ENCODE measurements at regions not wholly inside any gene's neighbourhood (a gene's known extent, or its start where the extent isn't known, plus 50 kb on each side); places are given as distances from the start of the nearest gene placed in this dataset.
A peak's percentile ranks its signal among the peaks of the same experiment; 100 is the strongest.

DNA sequence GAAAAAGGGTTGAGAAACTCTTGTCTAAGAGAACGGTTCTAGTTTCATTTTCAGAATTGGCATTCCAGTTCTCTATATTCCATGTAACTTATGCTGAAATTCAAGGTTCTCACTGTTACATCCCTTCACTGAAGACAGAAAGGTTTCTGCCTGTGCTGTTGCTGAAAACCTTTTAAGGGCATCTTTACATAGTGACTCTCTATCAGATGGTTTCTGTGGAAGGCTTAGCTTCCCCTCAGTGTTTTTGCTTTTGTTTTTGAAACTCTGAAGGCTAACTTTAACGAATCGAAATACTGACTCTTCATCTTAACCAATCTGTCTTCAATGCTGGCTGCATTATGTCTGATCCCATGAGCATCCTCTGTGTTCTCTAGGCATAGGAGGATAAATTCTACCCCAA is 1286.2 kb upstream of the EYS start:
- peak; percentile 53 for DNase-seq

DNA sequence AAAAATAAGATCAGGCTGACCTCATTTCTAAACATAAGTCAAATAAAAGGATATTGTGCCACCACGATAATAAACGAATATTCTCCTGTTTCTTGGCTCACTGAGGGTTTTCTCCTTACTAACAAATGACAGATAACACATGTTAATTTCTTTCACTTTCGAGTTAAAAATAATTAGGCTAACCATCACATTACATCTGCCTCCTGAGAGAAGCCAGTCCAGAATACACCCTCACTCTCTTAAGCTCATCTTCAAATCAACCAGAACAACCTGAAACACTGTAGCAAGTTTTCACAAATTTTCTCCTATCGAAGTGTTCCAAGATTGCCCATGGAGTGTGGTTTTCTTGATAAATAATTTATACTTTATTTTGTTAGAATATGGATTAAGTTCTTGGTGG is 1285.6 kb upstream of the EYS start:
- DNase-seq: no peak

DNA sequence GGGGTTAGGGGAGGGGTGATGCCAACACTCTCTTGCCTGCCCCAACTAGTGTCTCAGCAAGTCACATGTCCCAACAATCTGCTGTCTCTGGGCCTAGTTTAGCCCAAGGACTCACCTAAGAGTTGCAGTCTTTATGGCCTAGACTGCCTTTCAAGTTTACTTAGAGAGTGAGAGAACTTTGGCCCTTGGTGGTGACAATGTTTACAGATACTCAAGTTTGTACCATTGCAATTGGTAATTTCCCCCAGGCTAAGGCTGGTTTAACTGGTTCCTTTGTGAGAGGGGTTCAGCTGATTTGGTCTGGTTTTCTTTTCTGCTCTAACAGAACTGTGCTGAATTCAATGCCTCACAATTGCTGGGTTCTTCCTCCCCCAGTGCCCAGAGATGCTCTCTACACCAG is 1279.9 kb upstream of the EYS start:
- DNase-seq: no peak

DNA sequence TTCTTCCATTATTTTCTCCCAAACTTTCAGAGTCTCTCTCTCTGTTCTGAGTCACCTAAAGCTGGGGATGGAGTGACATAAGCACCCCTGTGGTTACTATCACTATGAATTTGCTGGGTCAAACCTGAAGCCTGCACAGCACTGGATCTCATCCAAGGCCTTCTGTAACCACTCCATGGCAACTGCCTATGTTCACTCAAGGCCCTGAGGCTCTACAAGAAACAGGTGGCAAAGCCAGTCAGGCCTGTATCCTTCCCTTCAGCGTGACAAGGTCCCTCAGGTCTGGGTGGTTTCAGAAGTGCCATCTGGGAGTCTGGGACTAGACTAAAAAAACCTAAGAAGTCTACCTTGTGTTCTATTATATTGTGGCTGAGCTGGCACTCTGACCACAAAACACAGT is 1278.8 kb upstream of the EYS start:
- no peak for DNase-seq

DNA sequence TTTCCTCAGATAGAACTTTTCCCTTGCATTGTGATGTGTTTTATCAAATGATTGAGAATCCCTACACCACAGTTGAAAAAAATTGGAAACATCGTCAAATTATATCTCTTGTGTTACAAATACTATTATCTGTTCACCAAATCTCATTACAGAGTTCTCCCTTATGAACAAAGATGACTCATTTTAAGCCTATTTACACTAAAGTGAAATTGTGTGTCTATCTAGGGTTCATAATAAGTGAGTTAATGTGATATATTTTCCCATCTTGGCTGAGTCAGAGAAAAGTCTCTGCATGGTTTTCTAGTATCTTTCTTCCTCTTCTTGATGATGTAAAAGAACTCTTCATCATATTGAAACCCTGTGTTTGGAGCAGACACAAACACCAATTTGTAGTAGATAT is 1263.3 kb upstream of the EYS start:
- DNase-seq: no peak

DNA sequence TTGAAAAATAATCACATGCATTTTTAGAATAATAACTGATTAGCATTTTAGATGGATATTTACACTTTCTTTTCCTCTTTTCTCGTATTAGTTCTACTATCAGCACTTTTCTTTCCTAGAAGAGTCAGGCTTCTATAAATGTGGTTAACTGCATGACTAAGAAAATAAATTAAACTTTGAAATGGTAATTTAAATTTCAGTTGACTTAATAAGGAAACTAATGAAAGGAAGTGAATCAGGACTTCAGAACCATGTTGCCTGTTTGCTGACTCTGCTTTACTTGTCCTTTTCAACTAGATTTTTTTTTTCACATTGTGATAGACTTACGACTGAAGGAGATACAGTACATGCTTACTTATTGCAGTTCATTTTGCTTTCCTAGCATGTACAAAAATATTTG is 1258.2 kb upstream of the EYS start:
- no peak for DNase-seq

DNA sequence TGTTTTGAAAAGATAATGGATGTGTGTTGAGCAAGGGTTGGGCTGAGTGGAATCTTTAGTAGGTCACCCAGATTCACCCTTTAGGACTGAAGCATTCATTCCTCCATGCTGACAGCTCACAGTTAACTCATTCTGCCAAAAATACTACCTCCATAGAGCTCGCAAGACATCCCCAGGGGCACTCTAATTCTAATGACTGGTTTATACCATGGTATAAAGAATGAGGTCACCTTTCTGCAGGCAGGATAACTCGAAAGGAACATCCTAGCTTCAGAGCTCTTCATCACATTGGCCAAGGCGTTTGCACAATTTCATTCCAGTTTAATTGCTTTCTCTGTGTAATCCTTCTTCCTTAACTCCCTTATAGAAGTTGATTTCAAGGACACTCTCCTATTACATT is 1257.2 kb upstream of the EYS start:
- DNase-seq: no peak

DNA sequence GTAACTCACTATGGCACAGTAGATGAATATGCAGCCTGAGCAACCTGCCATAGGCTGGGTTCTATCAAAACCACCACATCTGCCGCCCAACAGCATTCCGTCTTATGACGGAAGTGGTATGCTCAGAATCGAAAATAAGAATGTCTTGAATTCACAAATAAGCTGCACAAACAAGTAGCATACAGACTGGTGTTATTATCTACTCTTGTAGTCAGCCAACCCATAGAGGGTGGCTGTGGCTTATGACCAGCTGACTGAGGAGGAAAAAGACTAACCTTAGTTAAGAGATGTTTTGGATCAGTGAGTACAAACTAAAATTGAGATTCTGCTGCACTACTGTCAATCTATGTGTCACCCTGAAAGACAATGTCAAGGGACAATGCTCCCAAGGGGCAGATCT is 1255.1 kb upstream of the EYS start:
- no peak for DNase-seq

DNA sequence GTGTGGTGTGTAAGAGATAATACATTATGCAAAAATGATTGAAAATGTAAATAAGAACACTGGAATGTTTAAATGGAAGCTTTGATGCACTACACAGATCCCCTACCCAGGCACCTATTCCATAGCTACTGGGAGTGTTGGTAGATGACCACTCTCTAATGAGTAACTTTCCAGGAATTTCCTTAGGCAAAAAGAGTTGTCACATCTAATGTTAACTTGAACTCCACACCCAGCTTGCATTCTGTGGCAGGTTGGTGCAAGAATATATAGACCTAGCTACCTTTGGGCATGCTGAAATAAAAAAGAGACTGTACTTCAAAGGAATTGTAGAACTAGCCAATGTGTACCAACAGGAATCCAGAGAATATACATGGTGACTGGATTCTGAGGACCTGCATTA is 1254.2 kb upstream of the EYS start:
- no peak for DNase-seq

DNA sequence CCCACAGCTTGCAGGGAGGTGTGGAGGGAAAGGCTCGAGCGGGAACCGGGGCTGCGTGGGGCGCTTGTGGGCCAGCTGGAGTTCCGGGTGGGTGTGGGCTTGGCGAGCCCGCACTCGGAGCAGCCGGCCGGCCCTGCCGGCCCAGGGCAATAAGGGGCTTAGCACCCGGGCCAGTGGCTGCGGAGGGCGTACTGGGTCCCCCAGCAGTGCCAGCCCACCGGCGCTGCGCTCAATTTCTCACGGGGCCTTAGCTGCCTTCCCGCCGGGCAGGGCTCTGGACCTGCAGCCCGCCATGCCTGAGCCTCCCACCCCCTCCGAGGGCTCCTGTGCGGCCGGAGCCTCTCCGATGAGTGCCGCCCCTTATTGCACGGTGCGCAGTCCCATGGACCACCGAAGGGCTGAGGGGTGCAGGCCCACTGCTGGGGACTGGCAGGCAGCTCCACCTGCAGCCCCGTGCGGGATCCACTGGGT is 1242.2 kb upstream of the EYS start:
- no peak for DNase-seq

DNA sequence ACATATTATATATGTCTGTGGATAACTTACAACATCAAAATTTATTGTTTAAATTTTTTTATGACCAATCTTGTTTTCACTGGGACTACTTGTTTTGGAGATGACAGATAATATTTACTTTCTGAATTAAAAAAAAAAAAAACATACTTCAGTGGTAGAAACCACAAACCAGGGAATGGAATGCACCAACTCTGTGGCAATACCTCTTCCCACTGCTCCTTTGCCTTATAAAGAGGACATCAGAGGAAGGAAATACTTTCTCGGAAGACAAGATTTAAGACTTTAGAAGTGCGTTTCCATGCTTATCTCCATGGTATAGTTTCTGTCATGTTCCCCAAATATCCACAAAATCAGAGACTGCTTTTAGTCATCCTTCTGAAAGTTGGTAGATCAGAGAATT is 1241.1 kb upstream of the EYS start:
- no peak for DNase-seq

DNA sequence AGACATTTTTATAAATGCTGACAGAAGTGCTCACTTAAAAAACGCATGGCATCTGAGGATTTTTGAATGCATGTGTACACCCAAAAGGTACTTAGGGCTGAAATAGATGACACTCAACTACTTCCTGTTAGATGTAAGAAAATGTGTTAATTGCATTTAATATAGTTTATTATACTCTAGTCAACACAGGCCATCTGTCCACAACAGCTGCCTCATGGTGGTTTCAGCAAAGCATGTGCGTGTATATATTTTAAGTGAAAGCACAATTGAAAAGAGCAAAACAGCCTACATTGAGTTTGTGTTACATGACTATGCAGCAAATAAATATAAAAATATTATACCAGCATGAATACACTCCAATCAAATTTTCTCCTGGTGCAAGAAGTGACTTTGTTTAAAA is 1233.0 kb upstream of the EYS start:
- no peak for DNase-seq

DNA sequence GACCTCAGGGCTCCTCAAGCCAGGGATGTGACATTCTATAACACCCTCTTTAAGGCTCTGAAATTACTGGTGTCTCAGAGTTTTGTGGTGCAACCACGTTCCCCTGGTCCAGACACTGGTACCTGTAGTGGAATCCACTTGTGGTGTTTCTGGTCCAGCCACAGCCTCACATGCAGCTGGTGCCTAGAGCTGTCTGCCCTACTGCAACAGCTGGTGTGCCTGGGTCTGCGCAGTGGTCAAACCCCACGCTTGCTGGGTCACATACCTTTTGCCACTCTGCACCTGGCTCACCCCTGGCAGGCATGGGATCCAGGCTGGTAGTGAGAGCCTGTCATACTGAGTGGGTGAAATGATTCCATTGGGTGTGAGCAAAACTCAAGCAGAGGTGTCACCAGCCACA is 1230.2 kb upstream of the EYS start:
- no peak for DNase-seq

DNA sequence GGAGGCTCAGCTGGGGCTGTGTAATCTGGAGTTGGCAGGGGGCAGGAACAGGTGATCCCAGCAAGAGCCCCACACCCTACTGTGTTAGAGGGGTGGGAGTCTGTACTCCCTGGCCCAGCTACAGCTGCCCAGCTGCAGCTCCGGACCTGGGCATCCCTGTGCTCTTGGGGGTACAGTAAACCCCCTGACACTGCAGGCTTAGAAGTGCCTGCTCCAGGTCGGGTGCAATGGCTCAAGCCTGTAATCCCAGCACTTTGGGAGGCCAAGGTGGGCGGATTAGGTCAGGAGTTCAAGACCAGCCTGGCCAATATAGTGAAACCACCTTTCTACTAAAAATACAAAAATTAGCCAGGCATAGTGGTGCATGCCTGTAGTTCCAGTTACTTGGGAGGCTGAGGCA is 1228.6 kb upstream of the EYS start:
- no peak for DNase-seq

DNA sequence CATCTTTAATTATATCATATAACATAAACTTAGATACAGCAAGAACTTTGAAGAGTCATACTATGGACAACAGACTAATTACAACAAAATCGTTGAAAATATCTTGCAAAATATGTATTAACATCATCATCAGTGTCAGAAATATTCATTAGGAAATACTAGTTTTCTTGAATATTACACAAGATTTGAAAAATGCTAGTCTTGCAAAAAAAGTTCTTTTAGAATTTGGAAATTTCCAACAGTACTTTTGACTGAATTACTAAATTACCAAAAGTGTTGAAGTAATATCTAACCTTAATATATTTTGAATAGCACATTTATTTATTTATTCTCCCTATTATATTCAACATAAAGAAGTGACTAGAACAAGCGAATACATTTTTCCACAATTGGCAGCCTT is 1224.8 kb upstream of the EYS start:
- DNase-seq: no peak

DNA sequence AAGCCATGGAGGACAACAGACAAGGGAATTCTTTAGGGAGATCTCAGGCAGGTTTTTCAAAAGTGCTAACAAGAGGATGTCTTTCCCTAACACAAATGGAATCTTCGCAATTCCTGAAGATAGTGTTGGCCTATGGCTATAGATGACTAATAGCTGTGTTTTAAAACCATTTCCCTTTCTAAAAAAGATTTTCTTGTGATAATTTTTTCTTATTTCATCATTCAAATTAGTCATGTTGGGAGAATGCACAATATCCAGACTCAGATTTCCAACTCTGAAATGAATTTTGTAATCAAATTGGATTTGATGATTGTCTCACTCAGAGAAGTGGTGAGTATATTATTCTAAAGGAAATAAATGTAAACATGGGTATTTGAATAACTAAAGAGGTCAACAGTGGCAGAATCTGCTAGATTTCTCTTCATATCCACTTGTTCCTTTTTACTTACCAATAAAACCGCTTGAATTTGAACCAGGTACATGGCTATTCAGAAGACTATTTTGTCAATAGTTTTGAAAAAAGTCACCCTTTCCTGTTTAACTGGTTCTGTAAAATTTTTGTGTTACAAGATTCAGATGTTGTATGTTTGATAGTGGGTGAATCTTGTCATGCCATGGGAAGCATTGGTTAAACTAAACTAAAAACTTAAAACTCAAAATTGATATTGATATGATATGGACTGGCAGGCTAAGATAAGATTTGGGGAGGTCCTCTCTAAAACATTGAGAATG is 1223.7 kb upstream of the EYS start:
- no peak for DNase-seq

DNA sequence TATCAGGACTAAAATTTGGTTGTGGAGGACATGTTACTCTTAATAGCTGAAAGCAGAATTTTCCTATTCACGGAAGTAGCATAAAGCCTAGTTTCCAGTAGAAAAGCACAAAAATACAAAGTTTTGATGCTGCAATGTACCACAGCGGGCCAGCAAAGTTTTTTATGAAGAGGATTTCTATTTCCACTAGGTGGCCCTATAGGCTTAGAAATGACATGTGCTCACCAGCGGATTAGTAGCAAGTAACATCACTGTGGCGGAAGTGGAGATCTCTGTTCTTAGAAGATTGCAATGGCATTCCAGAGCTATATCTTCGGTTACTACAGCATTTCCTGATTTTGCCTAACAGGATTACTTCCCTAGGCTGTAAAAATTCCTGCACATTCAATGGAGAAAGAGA is 1219.0 kb upstream of the EYS start:
- DNase-seq: no peak

DNA sequence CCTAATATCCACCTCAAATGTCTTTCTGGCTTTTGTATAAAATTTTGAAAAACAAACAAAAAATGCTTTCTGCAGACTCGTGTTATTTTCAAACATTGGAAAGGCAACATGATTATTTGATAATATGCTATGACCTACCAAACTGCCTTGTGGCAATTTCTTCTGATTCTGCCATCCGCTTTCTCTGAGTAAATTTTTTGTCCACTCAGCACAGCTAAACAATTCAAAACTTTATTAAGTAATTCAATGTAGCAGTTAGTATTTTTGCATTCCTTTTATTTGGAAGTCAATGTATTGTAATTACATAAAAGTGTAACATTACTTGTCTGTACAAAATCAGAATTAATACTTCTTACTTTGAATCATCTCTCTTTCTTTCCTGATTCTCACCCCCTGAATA is 1206.6 kb upstream of the EYS start:
- no peak for DNase-seq

DNA sequence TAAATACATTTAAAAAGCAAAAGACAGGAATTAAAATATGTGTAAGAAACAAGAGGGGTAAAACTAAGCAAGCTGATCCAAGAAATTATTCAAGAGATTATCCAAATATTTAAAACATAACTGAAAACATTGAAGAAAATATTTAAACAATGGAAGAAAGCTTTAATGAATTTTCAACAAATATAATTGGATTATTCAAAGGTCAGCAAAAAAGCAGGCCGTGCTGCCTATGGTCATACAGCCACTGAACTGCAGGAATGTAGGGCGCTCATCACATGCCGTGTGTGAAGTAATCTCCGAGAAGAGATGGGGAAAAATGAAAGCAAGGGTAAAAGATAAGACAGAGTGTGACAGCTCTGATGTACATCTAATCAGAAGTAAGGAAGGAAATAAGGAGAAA is 1195.4 kb upstream of the EYS start:
- DNase-seq: no peak

DNA sequence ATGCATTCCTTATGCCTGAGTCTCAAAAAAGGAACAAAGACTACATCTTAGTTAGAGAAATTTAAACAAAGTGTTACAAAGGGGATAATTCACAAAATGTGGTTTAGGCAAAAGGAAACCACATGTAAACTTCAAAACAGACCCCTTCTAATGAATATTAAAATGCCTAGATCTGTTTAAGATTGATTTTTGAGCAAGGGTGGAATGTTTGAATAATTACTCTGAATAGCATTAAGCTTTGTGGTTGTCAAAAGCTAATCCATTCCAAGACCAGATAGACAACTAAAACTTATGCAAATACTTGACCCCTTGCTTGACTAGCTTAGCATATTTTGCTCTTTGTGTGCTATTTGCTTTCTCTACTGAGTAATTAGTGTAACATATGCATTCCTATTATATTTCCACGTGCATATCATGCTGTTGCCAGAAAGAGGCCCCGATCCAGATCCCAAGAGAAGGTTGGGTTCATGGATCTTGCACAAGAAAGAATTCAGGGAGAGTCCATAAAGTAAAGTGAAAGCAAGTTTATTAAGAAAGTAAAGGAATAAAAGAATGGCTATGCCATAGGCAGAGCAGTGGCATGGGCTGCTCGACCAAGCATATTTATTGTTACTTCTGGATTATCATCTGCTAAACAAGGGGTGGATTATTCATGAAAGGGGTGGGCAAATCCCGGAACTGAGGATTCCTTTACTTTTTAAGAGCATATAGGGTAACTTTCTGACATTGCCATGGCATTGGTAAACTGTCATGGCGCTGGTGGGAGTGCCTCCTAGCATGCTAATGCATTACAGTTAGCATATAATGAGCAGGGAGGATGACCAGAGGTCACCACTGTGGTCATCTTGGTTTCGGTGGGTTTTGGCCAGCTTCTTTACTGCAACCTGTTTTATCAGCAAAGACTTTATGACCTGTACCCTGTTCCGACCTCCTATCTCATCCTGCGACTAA is 1193.4 kb upstream of the EYS start:
- DNase-seq: no peak

DNA sequence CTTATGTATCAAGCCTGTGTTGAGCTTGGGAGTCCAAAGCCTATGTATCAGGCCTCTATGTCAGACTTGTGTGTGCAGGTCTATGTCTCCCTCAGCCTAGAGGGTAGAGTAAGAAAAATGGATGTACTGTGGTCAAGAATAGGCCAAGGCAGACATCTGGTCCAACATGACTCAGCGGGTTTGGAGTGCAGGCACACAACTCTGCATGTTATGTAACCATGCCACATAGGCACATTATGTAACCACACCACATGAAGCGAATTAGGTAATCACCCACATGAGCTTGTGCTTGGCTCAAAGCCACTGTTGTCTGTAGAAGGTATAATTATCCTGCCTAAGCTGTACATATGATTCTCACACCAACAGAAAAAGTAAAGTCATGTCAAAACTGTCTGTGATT is 1190.5 kb upstream of the EYS start:
- peak; percentile 98 for DNase-seq

DNA sequence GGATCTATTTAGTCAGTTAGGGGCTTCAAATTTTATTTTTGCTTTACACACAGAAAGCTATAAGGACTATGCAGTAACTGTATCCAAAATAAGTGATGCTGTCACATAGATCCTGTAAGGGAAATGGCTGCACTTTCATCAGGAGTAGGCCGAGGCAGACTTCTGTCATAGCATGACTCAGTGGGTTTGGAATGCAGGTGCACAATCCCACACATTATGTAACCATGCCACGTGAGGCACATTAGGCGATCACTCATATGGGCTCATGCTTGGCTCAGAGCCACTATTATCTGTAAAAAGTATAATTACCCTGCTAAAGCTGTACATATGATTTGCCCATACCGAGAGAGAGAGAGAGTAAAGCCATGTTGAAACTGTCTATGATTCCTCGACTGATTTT is 1189.4 kb upstream of the EYS start:
- DNase-seq: no peak

DNA sequence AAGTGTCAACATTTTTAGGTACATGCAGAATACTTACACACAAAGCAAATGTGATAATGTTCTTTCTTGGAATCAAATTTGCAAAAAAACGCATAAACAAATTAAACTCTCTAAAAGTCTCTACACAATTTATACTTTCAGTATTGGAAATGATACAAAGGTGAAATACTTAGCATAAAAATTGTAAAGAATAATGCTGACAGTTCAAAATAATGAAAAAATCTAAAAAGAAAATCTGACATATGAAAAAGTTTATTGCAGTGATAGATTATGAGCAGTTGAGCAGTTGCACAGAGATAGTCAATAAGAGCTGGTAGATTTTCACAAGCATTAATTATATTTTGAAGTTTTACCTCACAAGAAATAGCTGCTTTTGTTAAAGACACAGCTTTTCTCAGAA is 1176.4 kb upstream of the EYS start:
- DNase-seq: no peak

DNA sequence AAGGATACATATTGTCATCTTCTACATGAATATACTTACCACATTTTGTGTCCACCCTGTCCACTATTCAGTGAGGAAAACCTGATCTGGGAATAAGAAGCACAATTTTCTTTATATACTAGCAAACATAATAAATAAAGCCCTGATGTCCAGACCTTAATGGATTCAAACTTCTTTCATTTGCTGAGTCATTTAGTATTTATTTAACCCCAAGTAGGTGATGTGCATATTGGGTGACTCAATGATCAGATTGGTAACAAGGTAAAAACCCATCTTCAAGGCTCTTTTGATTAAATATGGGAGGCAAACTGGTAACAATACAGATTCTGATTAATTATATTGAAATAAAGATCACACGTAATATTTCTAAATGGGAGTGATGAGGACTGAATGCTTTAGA is 1159.8 kb upstream of the EYS start:
- DNase-seq: no peak

DNA sequence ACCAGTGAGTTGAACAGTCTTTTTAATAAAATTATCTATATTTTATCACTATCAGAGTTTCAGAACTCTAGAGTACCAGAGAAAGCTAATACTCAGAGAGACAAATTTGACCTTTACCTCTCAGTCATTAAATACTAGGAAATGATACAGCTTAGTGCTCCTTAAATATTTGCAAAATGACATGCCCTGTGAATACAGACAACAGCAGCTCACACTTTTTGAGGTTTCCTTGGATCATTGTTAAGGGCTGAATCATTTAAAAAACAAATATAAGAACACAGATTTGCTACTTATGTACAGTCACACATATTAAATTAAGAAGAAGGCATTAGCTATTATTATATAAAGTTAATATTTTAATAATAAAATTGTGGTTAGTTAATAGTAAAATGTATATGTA is 1158.7 kb upstream of the EYS start:
- no peak for DNase-seq

Measured in MV-4-11 (cell line).